ENCODE measurements at regions not wholly inside any gene's neighbourhood (a gene's known extent, or its start where the extent isn't known, plus 50 kb on each side); places are given as distances from the start of the nearest gene placed in this dataset.
A peak's percentile ranks its signal among the peaks of the same experiment; 100 is the strongest.
"Not testable (repeated sequence)": the region's sequence is repeated elsewhere in the genome, so short reads cannot be mapped to it uniquely, and the experiment has no call there.

GRCh38 chr9:65389216-65389615 is 104.2 kb upstream of the FOXD4L5 start:
- H3K4me1 ChIP-seq (ENCODE audit: control insufficient read depth in 1 of 2, insufficient read depth in 2 of 2, low read length in 2 of 2); H3K4me3 ChIP-seq (ENCODE audit: low read depth in 1 of 2, low read length in 2 of 2); H3K27me3 ChIP-seq (ENCODE audit: low read depth, low read length); H3K9me3 ChIP-seq (ENCODE audit: control insufficient read depth in 1 of 2, low read length in 2 of 2); H3K27ac ChIP-seq (ENCODE audit: low read length); H3K36me3 ChIP-seq (ENCODE audit: control insufficient read depth in 1 of 2, insufficient read depth in 2 of 2, low read length in 2 of 2): not testable (repeated sequence)

- not testable (repeated sequence) for H3K27me3 ChIP-seq (ENCODE audit: low read depth, low read length); H3K27ac ChIP-seq (ENCODE audit: low read length); H3K36me3 ChIP-seq (ENCODE audit: control insufficient read depth in 1 of 2, insufficient read depth in 2 of 2, low read length in 2 of 2); H3K4me1 ChIP-seq (ENCODE audit: control insufficient read depth in 1 of 2, insufficient read depth in 2 of 2, low read length in 2 of 2); H3K9me3 ChIP-seq (ENCODE audit: control insufficient read depth in 1 of 2, low read length in 2 of 2)
- peak overlapping the region in 1 of 2 donors; percentile 56 for H3K4me3 ChIP-seq (ENCODE audit: low read depth in 1 of 2, low read length in 2 of 2)
Measured at GRCh38 chr9:65386699-65387098, 101.7 kb upstream of the FOXD4L5 start.

GRCh38 chr9:65386191-65386590 is 101.2 kb upstream of the FOXD4L5 start:
- H3K27ac ChIP-seq (ENCODE audit: low read length); H3K36me3 ChIP-seq (ENCODE audit: control insufficient read depth in 1 of 2, insufficient read depth in 2 of 2, low read length in 2 of 2); H3K9me3 ChIP-seq (ENCODE audit: control insufficient read depth in 1 of 2, low read length in 2 of 2); H3K4me1 ChIP-seq (ENCODE audit: control insufficient read depth in 1 of 2, insufficient read depth in 2 of 2, low read length in 2 of 2); H3K27me3 ChIP-seq (ENCODE audit: low read depth, low read length): not testable (repeated sequence)
- H3K4me3 ChIP-seq (ENCODE audit: low read depth in 1 of 2, low read length in 2 of 2): peak overlapping the region in 1 of 2 donors; percentile 56

GRCh38 chr9:65385655-65386024 is 100.6 kb upstream of the FOXD4L5 start:
- H3K27me3 ChIP-seq (ENCODE audit: low read depth, low read length); H3K27ac ChIP-seq (ENCODE audit: low read length); H3K36me3 ChIP-seq (ENCODE audit: control insufficient read depth in 1 of 2, insufficient read depth in 2 of 2, low read length in 2 of 2); H3K9me3 ChIP-seq (ENCODE audit: control insufficient read depth in 1 of 2, low read length in 2 of 2); H3K4me1 ChIP-seq (ENCODE audit: control insufficient read depth in 1 of 2, insufficient read depth in 2 of 2, low read length in 2 of 2); H3K4me3 ChIP-seq (ENCODE audit: low read depth in 1 of 2, low read length in 2 of 2): not testable (repeated sequence)

- not testable (repeated sequence) for H3K27ac ChIP-seq (ENCODE audit: low read length); H3K36me3 ChIP-seq (ENCODE audit: control insufficient read depth in 1 of 2, insufficient read depth in 2 of 2, low read length in 2 of 2); H3K27me3 ChIP-seq (ENCODE audit: low read depth, low read length); H3K4me3 ChIP-seq (ENCODE audit: low read depth in 1 of 2, low read length in 2 of 2); H3K4me1 ChIP-seq (ENCODE audit: control insufficient read depth in 1 of 2, insufficient read depth in 2 of 2, low read length in 2 of 2); H3K9me3 ChIP-seq (ENCODE audit: control insufficient read depth in 1 of 2, low read length in 2 of 2)
Measured at GRCh38 chr9:65384759-65385654, 100.0 kb upstream of the FOXD4L5 start.

- not testable (repeated sequence) for H3K4me3 ChIP-seq (ENCODE audit: low read depth in 1 of 2, low read length in 2 of 2); H3K36me3 ChIP-seq (ENCODE audit: control insufficient read depth in 1 of 2, insufficient read depth in 2 of 2, low read length in 2 of 2); H3K9me3 ChIP-seq (ENCODE audit: control insufficient read depth in 1 of 2, low read length in 2 of 2); H3K27me3 ChIP-seq (ENCODE audit: low read depth, low read length); H3K27ac ChIP-seq (ENCODE audit: low read length); H3K4me1 ChIP-seq (ENCODE audit: control insufficient read depth in 1 of 2, insufficient read depth in 2 of 2, low read length in 2 of 2)
Measured at GRCh38 chr9:65384066-65384465, 99.1 kb upstream of the FOXD4L5 start.

GRCh38 chr9:65383646-65384045 is 98.6 kb upstream of the FOXD4L5 start:
- H3K36me3 ChIP-seq (ENCODE audit: control insufficient read depth in 1 of 2, insufficient read depth in 2 of 2, low read length in 2 of 2); H3K9me3 ChIP-seq (ENCODE audit: control insufficient read depth in 1 of 2, low read length in 2 of 2); H3K4me3 ChIP-seq (ENCODE audit: low read depth in 1 of 2, low read length in 2 of 2); H3K27me3 ChIP-seq (ENCODE audit: low read depth, low read length); H3K27ac ChIP-seq (ENCODE audit: low read length); H3K4me1 ChIP-seq (ENCODE audit: control insufficient read depth in 1 of 2, insufficient read depth in 2 of 2, low read length in 2 of 2): not testable (repeated sequence)

GRCh38 chr9:65382701-65383318 is 97.8 kb upstream of the FOXD4L5 start:
- not testable (repeated sequence) for H3K27ac ChIP-seq (ENCODE audit: low read length); H3K4me1 ChIP-seq (ENCODE audit: control insufficient read depth in 1 of 2, insufficient read depth in 2 of 2, low read length in 2 of 2); H3K27me3 ChIP-seq (ENCODE audit: low read depth, low read length); H3K36me3 ChIP-seq (ENCODE audit: control insufficient read depth in 1 of 2, insufficient read depth in 2 of 2, low read length in 2 of 2); H3K4me3 ChIP-seq (ENCODE audit: low read depth in 1 of 2, low read length in 2 of 2); H3K9me3 ChIP-seq (ENCODE audit: control insufficient read depth in 1 of 2, low read length in 2 of 2)
